DOHH2 (cell line): ENCODE measurements at regions not wholly inside any gene's neighbourhood (a gene's known extent, or its start where the extent isn't known, plus 50 kb on each side); places are given as distances from the start of the nearest gene placed in this dataset.
"Not testable (repeated sequence)": the region's sequence is repeated elsewhere in the genome, so short reads cannot be mapped to it uniquely, and the experiment has no call there.

Experiments
- CTCF ChIP-seq: fragments of 200-600 bp; sonication (generic); IDR thresholded peaks from one replicate; pipeline ENCODE4 v1.5.1; 2014; ENCODE audit warnings: antibody characterized with exemption, mild to moderate bottlenecking, low read depth, low read length; ENCODE audit not compliant: poor library complexity, severe bottlenecking
- EZH2phosphoT487 ChIP-seq: fragments of 200-600 bp; sonication (generic); IDR thresholded peaks from 2 replicates; pipeline ENCODE4 v1.6.1; 2017; ENCODE audit warnings: borderline replicate concordance, mild to moderate bottlenecking, antibody characterized with exemption, low read length, moderate library complexity, mixed read lengths

- not testable (repeated sequence) for TF ChIP-seq CTCF, EZH2phosphoT487
Observed at GRCh38 chr6:27633221-27633688, 160.3 kb upstream of the ZNF184 start.
